ENCODE measurements at regions not wholly inside any gene's neighbourhood (a gene's known extent, or its start where the extent isn't known, plus 50 kb on each side); places are given as distances from the start of the nearest gene placed in this dataset.

DNA sequence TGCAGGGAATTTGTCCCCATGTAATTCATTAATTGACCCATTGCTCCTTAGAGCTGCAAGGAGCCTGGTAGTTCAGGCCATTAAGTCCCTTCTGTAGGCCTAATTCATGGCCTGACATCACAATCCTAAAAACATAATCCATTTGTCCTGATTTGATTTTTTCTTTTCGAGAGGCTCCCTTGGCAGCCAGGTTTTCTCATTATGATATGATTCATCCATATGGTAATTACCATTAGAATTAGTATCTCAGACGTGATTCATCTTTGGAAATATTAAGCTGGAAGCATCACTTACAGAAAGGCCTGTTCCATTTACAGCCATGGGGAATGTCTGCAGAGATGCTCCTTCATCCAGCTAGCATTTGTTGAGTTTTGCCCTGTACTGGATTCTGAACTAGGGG, 128.5 kb downstream of the PLCE1 start:
- TF ChIP-seq, protein P1, sequence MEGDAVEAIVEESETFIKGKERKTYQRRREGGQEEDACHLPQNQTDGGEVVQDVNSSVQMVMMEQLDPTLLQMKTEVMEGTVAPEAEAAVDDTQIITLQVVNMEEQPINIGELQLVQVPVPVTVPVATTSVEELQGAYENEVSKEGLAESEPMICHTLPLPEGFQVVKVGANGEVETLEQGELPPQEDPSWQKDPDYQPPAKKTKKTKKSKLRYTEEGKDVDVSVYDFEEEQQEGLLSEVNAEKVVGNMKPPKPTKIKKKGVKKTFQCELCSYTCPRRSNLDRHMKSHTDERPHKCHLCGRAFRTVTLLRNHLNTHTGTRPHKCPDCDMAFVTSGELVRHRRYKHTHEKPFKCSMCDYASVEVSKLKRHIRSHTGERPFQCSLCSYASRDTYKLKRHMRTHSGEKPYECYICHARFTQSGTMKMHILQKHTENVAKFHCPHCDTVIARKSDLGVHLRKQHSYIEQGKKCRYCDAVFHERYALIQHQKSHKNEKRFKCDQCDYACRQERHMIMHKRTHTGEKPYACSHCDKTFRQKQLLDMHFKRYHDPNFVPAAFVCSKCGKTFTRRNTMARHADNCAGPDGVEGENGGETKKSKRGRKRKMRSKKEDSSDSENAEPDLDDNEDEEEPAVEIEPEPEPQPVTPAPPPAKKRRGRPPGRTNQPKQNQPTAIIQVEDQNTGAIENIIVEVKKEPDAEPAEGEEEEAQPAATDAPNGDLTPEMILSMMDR (IDR thresholded peaks at IDR 0.05; ENCODE audit: insufficient read depth, low read length, poor library complexity, severe bottlenecking): no peak
- no peak for TF ChIP-seq EZH2phosphoT487 (conservative IDR thresholded peaks at IDR 0.05; ENCODE audit: low read length)
